Liver (tissue), 8 donors: ENCODE measurements at regions not wholly inside any gene's neighbourhood (a gene's known extent, or its start where the extent isn't known, plus 50 kb on each side); places are given as distances from the start of the nearest gene placed in this dataset.

Source experiments
- DNase-seq: peaks from one replicate; pipeline ENCODE4 v3.0.0-alpha.2; 2017; ENCODE audit warnings: low spot score
- H3K27ac ChIP-seq, 2 donors: one replicate each; pipeline ENCODE4 v1.7.0; 2013; ENCODE audit warnings: inconsistent platforms in 2 of 2, low read length in 2 of 2, control low read depth in 1 of 2, low read depth in 1 of 2, mild to moderate bottlenecking in 1 of 2
- H3K27me3 ChIP-seq, 4 donors: one replicate each; pipeline versions ENCODE4 v1.6.1 to v1.7.0; 2013; ENCODE audit warnings: low read length in 3 of 4, inconsistent platforms in 1 of 4, mild to moderate bottlenecking in 1 of 4, moderate library complexity in 1 of 4; ENCODE audit not compliant: control insufficient read depth in 4 of 4, insufficient read depth in 4 of 4
- H3K36me3 ChIP-seq, 4 donors: one replicate each; pipeline versions ENCODE4 v1.6.1 to v1.7.0; 2013; ENCODE audit warnings: low read length in 3 of 4, mild to moderate bottlenecking in 3 of 4, low read depth in 1 of 4, moderate library complexity in 1 of 4; ENCODE audit not compliant: control insufficient read depth in 4 of 4, insufficient read depth in 3 of 4
- H3K4me1 ChIP-seq, 4 donors: one replicate each; pipeline versions ENCODE4 v1.6.1 to v1.7.0; 2013; ENCODE audit warnings: low read length in 3 of 4, mild to moderate bottlenecking in 3 of 4, moderate library complexity in 1 of 4; ENCODE audit not compliant: control insufficient read depth in 4 of 4, insufficient read depth in 4 of 4
- H3K4me3 ChIP-seq, 3 donors: one replicate each; pipeline versions ENCODE4 v1.6.1 to v1.7.0; 2013; ENCODE audit warnings: low read length in 3 of 3, control low read depth in 1 of 3, low read depth in 1 of 3, mild to moderate bottlenecking in 1 of 3
- H3K9ac ChIP-seq, 2 donors: one replicate each; pipeline ENCODE4 v1.7.0; 2013; ENCODE audit warnings: low read length in 2 of 2, mild to moderate bottlenecking in 2 of 2, moderate library complexity in 2 of 2, control low read depth in 1 of 2, low read depth in 1 of 2
- H3K9me3 ChIP-seq, 4 donors: one replicate each; pipeline versions ENCODE4 v1.6.1 to v1.7.0; 2013; ENCODE audit warnings: low read length in 3 of 4; ENCODE audit not compliant: control insufficient read depth in 4 of 4
- CTCF ChIP-seq: fragments of 150-350 bp; IDR thresholded peaks from 2 replicates; pipeline ENCODE4 v1.5.1; 2017; ENCODE audit warnings: improper control_type of control experiment, low read depth, low read length; ENCODE audit not compliant: missing input control
- EGR1 ChIP-seq, 2 donors: IDR thresholded peaks; 2 replicates each; pipeline ENCODE4 v1.6.1; 2016 to 2018; ENCODE audit warnings: antibody characterized with exemption in 2 of 2, low read depth in 2 of 2
- FOXA1 ChIP-seq: IDR thresholded peaks from 2 replicates; pipeline ENCODE4 v1.6.1; 2016; ENCODE audit warnings: antibody characterized with exemption
- FOXA2 ChIP-seq: IDR thresholded peaks from 2 replicates; pipeline ENCODE4 v1.6.1; 2016; ENCODE audit warnings: antibody characterized with exemption
- HNF4A ChIP-seq, 2 donors: conservative IDR thresholded peaks; 2 replicates each; pipeline ENCODE4 v1.6.1; 2016; ENCODE audit warnings: antibody characterized with exemption in 2 of 2, mild to moderate bottlenecking in 2 of 2
- HNF4G ChIP-seq: IDR thresholded peaks from 2 replicates; pipeline ENCODE4 v1.6.1; 2016; ENCODE audit warnings: antibody characterized with exemption
- JUND ChIP-seq, 2 donors: IDR thresholded peaks; 2 replicates each; pipeline ENCODE4 v1.6.1; 2016; ENCODE audit warnings: antibody characterized with exemption in 2 of 2
- NR2F2 ChIP-seq: IDR thresholded peaks from 2 replicates; pipeline ENCODE4 v1.6.1; 2016; ENCODE audit warnings: antibody characterized with exemption
- RAD21 ChIP-seq, 2 donors: IDR thresholded peaks; 2 replicates each; pipeline ENCODE4 v1.6.1; 2016; ENCODE audit warnings: antibody characterized with exemption in 2 of 2, mild to moderate bottlenecking in 2 of 2
- REST ChIP-seq: IDR thresholded peaks from 2 replicates; pipeline ENCODE4 v1.6.1; 2016; ENCODE audit warnings: antibody characterized with exemption, mild to moderate bottlenecking
- RXRA ChIP-seq, 2 donors: IDR thresholded peaks; 2 replicates each; pipeline ENCODE4 v1.6.1; 2017 to 2018; ENCODE audit warnings: antibody characterized with exemption in 2 of 2, mild to moderate bottlenecking in 1 of 2
- SP1 ChIP-seq: IDR thresholded peaks from 2 replicates; pipeline ENCODE4 v1.6.1; 2018; ENCODE audit warnings: antibody characterized with exemption, mild to moderate bottlenecking
- TAF1 ChIP-seq: conservative IDR thresholded peaks from 2 replicates; pipeline ENCODE4 v1.6.1; 2016; ENCODE audit warnings: antibody characterized with exemption, mild to moderate bottlenecking
- YY1 ChIP-seq: IDR thresholded peaks from 2 replicates; pipeline ENCODE4 v1.6.1; 2016; ENCODE audit warnings: antibody characterized with exemption, mild to moderate bottlenecking
- WGBS: extraction: QIAGEN DNeasy Blood & Tissue Kit; methylation state at CpG from one replicate; pipeline ENCODE4 v1.1.7; 2013; 5-methylcytosine and 5-hydroxymethylcytosine counted together
- TF ChIP-seq, protein P1 (sequence below): IDR thresholded peaks from 2 replicates; pipeline ENCODE4 v1.6.1; 2016; ENCODE audit warnings: antibody characterized with exemption
- donor health status: healthy.
- donor health status: healthy.
- donor health status: healthy.
- donor health status: healthy.
- donor health status: healthy.

DNA sequence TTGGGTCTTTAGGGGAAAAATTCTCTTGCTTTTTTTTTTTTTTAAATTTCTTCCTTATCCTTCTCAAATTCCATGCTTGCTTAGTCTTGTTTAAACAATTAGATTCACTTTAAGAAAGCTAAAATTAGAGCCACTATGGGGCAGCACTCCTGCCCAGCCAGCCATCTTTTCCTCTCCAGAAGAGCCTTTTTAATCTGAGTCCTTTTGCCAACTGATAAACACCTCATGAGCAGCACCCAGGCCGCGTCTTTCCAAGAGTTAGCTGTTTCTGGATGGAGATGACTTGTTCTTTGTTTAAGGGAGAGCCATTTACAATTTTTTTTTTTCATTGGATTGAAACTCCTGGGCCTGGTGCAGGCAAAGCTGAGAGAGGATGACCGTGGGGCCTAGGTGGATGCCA is 53.3 kb upstream of the TSPAN2 start:
- 82% methylated on average over 3 of the region's 3 CpGs for WGBS

DNA sequence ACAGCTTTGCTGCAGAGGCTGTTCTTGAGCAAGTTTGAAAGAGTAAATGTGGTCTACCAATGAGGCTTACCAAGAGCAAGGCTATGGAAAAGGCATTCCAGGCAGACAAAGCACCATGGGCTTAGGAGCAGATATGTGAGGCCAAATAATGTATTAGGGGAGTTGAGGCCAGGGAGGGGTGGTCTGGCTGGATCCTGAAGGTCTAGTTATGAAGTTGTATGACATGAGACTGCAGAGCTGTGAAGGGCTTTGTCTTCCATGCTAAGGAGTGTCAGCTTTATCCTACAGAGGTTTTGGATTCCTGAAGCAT is 51.8 kb upstream of the TSPAN2 start:
- H3K27me3 ChIP-seq = peaks cover 0 to 13% (median under 1%) of the 10 kb centered on the region in 4 donors
- no peak overlapping the region for H3K27ac ChIP-seq
- DNase-seq = no peak
- no peaks in the 10 kb centered on the region for H3K9me3 ChIP-seq
- H3K4me3 ChIP-seq = no peak overlapping the region
- no peak overlapping the region for H3K9ac ChIP-seq
- H3K4me1 ChIP-seq = peaks cover 0 to 4% (median 1%) of the 10 kb centered on the region in 4 donors
- no peak for TF ChIP-seq NR2F2
- no peak for TF ChIP-seq YY1
- TF ChIP-seq SP1 = no peak
- TF ChIP-seq, protein P1, sequence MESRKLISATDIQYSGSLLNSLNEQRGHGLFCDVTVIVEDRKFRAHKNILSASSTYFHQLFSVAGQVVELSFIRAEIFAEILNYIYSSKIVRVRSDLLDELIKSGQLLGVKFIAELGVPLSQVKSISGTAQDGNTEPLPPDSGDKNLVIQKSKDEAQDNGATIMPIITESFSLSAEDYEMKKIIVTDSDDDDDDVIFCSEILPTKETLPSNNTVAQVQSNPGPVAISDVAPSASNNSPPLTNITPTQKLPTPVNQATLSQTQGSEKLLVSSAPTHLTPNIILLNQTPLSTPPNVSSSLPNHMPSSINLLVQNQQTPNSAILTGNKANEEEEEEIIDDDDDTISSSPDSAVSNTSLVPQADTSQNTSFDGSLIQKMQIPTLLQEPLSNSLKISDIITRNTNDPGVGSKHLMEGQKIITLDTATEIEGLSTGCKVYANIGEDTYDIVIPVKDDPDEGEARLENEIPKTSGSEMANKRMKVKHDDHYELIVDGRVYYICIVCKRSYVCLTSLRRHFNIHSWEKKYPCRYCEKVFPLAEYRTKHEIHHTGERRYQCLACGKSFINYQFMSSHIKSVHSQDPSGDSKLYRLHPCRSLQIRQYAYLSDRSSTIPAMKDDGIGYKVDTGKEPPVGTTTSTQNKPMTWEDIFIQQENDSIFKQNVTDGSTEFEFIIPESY = no peak
- TF ChIP-seq RXRA (IDR thresholded peaks at IDR 0.05) = no peak
- no peak for TF ChIP-seq CTCF
- no peak for TF ChIP-seq JUND (IDR thresholded peaks at IDR 0.05)
- TF ChIP-seq HNF4G = no peak
- TF ChIP-seq FOXA1 = no peak
- no peak for TF ChIP-seq RAD21 (IDR thresholded peaks at IDR 0.05)
- H3K36me3 ChIP-seq = no peaks in the 10 kb centered on the region

More for the DNA sequence above, 53.3 kb upstream of the TSPAN2 start:
- Histone ChIP-seq H3K27ac (no peak overlapping the region), H3K36me3 (no peaks in the 10 kb centered on the region), H3K4me3 (no peak overlapping the region), H3K4me1 (peaks cover 0 to 4% (median 1%) of the 10 kb centered on the region in 4 donors), H3K27me3 (peaks cover 0 to 13% (median under 1%) of the 10 kb centered on the region in 4 donors), H3K9me3 (no peaks in the 10 kb centered on the region), H3K9ac (no peak overlapping the region)
- no peak for TF ChIP-seq EGR1 (IDR thresholded peaks at IDR 0.05; ENCODE audit: low read depth in 2 of 2)
- no peak for DNase-seq

- DNase-seq = no peak
- Histone ChIP-seq H3K4me1 (peaks cover 0 to 4% (median 1%) of the 10 kb centered on the region in 4 donors), H3K36me3 (no peaks in the 10 kb centered on the region), H3K27me3 (peaks cover 0 to 13% (median under 1%) of the 10 kb centered on the region in 4 donors), H3K9me3 (no peaks in the 10 kb centered on the region), H3K27ac (no peak overlapping the region), H3K4me3 (no peak overlapping the region), H3K9ac (no peak overlapping the region)
- WGBS = 90% methylated on average over 2 of the region's 2 CpGs
- TF ChIP-seq HNF4G = no peak
- TF ChIP-seq, protein P1 = no peak
- no peak for TF ChIP-seq FOXA2
- TF ChIP-seq EGR1 (IDR thresholded peaks at IDR 0.05; ENCODE audit: low read depth in 2 of 2) = no peak
- TF ChIP-seq CTCF = no peak
- TF ChIP-seq JUND (IDR thresholded peaks at IDR 0.05) = no peak
- TF ChIP-seq TAF1 = no peak
- no peak for TF ChIP-seq REST
- no peak for TF ChIP-seq RAD21 (IDR thresholded peaks at IDR 0.05)
- TF ChIP-seq HNF4A (conservative IDR thresholded peaks at IDR 0.05) = no peak
- TF ChIP-seq SP1 = no peak
These were observed 51.3 kb upstream of the TSPAN2 start for GRCh38 chr1:115140442-115141144.
